ENCODE measurements at regions not wholly inside any gene's neighbourhood (a gene's known extent, or its start where the extent isn't known, plus 50 kb on each side); places are given as distances from the start of the nearest gene placed in this dataset.

DNA sequence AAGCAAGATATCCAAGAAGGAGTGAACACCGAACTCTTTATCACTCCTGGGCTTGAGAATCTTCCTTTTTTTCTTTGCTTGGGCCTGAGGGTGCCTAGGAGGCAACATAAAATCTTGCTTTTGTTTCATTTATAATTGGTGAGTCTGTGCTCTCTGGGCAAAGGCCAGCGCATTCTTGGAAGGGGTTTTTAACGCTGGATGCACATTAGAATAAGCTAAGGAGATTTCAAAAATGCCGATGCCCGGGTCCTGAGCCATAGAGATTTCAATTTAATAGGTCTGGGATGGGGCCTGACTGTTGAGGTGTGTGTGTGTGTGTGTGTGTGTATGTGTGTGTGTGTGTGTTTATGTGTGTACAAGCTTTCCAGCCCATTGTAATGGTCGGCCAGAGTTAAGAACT is 62.0 kb upstream of the SORCS3 start:
- H3K27ac Mint-ChIP-seq (ENCODE audit: low read depth, unreplicated experiment), result no peak overlapping the region
- BruUV-seq (replicated peaks), result no TSS peak
- POLR2A ChIA-PET, result no interaction called here

DNA sequence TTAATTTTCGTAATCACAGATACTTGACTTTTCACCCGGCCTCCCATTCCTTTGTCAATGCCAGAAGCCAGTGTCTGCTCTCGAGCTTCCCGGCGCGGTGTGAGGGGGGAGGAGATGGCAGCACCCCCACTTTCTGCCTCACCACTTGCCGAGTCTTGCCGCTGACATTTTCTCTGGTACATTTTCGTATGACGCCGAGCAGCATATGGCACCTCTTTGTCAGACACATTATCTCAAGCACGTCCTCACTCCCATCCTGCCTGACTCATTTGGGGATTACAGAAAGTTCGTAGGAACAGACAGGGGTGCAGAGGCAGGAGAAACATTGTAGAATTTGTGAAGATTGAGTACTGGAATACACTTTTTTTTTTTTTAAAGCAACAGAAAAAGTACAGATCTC is 60.8 kb upstream of the SORCS3 start:
- peak; percentile 15 for DNase-seq (ENCODE audit: unreplicated experiment)
- Mint-ChIP-seq H3K4me3 (ENCODE audit: unreplicated experiment) (no peak overlapping the region), H3K27ac (ENCODE audit: low read depth, unreplicated experiment) (no peak overlapping the region), H3K36me3 (ENCODE audit: insufficient read depth, unreplicated experiment) (no peaks in the 10 kb centered on the region), H3K27me3 (ENCODE audit: insufficient read depth, unreplicated experiment) (no peaks in the 10 kb centered on the region), H3K4me1 (ENCODE audit: insufficient read depth, unreplicated experiment) (peaks cover 28% of the 10 kb centered on the region), H3K9me3 (ENCODE audit: unreplicated experiment) (no peaks in the 10 kb centered on the region)
- ChIA-PET CTCF (interaction anchor here (0.6 to 7.9 kb wide), 32 partner anchors 10 to 345 kb away, joined by 3 to 77 read pairs (median 4); no protein-coding TSS in a partner anchor), POLR2A (no interaction called here)
- BruUV-seq (replicated peaks), result no TSS peak
- TF ChIP-seq, protein P1, sequence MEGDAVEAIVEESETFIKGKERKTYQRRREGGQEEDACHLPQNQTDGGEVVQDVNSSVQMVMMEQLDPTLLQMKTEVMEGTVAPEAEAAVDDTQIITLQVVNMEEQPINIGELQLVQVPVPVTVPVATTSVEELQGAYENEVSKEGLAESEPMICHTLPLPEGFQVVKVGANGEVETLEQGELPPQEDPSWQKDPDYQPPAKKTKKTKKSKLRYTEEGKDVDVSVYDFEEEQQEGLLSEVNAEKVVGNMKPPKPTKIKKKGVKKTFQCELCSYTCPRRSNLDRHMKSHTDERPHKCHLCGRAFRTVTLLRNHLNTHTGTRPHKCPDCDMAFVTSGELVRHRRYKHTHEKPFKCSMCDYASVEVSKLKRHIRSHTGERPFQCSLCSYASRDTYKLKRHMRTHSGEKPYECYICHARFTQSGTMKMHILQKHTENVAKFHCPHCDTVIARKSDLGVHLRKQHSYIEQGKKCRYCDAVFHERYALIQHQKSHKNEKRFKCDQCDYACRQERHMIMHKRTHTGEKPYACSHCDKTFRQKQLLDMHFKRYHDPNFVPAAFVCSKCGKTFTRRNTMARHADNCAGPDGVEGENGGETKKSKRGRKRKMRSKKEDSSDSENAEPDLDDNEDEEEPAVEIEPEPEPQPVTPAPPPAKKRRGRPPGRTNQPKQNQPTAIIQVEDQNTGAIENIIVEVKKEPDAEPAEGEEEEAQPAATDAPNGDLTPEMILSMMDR (IDR thresholded peaks at IDR 0.05; ENCODE audit: unreplicated experiment), result no peak
- intact Hi-C loops (cut with micrococcal nuclease), result loop anchor here (1.0 kb wide), 1 partner anchor 34 kb away; no protein-coding TSS in a partner anchor

More for the DNA sequence above, 62.0 kb upstream of the SORCS3 start:
- CTCF ChIA-PET, result interaction anchor here (0.6 to 7.9 kb wide), 13 partner anchors 9 to 675 kb away, joined by 3 to 77 read pairs (median 4); no protein-coding TSS in a partner anchor
- H3K27me3 Mint-ChIP-seq (ENCODE audit: insufficient read depth, unreplicated experiment), result no peaks in the 10 kb centered on the region
- DNase-seq (ENCODE audit: unreplicated experiment), result no peak
- no peaks in the 10 kb centered on the region for H3K9me3 Mint-ChIP-seq (ENCODE audit: unreplicated experiment)
- H3K36me3 Mint-ChIP-seq (ENCODE audit: insufficient read depth, unreplicated experiment), result no peaks in the 10 kb centered on the region
- TF ChIP-seq, protein P1 (IDR thresholded peaks at IDR 0.05; ENCODE audit: unreplicated experiment), result no peak
- no peak overlapping the region for H3K4me3 Mint-ChIP-seq (ENCODE audit: unreplicated experiment)
- intact Hi-C loops (cut with micrococcal nuclease), result no loop called here
- peaks cover 28% of the 10 kb centered on the region for H3K4me1 Mint-ChIP-seq (ENCODE audit: insufficient read depth, unreplicated experiment)

DNA sequence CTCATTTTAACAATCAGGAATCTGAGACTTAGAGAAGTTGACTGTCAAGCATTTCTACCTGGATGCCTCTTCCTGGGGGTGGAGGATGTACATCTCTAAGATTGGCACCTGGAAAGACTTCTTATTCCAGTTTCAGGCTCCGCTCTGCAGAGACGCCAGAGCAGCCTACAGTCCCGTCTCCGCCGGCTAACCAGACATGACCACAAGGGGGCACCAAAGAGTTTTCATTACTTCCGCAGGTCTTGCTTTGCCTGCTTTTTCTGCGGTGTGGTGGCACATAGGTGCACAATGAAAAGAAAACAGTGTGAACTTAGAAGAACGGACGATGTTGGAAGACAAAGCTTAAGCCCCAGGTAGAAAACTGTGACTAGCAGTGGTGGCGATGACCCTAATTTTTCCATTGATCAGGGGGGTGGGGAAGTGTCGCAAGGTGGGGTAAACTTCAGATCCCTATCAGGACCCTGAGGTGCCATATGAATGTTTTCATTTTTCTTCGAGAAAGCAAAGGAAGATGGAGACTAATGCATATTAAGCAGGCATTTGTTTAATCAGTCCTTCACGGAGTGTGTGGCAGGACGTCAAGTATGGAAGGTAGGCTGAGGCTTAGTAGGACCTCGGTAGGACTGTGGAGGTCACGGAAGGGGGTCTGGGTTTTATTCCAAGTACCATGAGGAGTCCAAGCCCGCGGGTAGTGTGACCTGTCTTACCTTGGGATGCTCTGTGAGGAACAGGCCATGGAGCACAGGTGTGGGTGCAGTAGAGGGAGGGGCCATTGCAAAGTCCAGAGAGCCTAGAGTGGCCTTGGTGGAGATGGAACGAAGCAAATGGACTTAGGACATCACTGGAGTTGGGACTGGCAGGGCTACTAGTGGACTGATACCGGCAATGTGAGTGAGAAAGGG is 60.1 kb upstream of the SORCS3 start:
- intact Hi-C loops (cut with micrococcal nuclease), result loop anchor here (1.0 kb wide), 3 partner anchors 33 to 175 kb away; no protein-coding TSS in a partner anchor
- Mint-ChIP-seq H3K9me3 (ENCODE audit: unreplicated experiment) (no peaks in the 10 kb centered on the region), H3K4me3 (ENCODE audit: unreplicated experiment) (peak overlapping the region; percentile 37), H3K27ac (ENCODE audit: low read depth, unreplicated experiment) (peak overlapping the region; percentile 65), H3K27me3 (ENCODE audit: insufficient read depth, unreplicated experiment) (no peaks in the 10 kb centered on the region), H3K36me3 (ENCODE audit: insufficient read depth, unreplicated experiment) (no peaks in the 10 kb centered on the region), H3K4me1 (ENCODE audit: insufficient read depth, unreplicated experiment) (peaks cover 28% of the 10 kb centered on the region)
- TF ChIP-seq, protein P1 (IDR thresholded peaks at IDR 0.05; ENCODE audit: unreplicated experiment), result peak; percentile 67
- CTCF ChIA-PET, result interaction anchor here (0.6 to 7.9 kb wide), 32 partner anchors 9 to 904 kb away, joined by 3 to 77 read pairs (median 4); no protein-coding TSS in a partner anchor
- peak; percentile 84 for DNase-seq (ENCODE audit: unreplicated experiment)
- POLR2A ChIA-PET, result interaction anchor here (0.7 kb wide), 1 partner anchor 26 kb away, joined by 4 read pairs; no protein-coding TSS in a partner anchor
- BruUV-seq (replicated peaks), result no TSS peak
